ENCODE measurements at regions not wholly inside any gene's neighbourhood (a gene's known extent, or its start where the extent isn't known, plus 50 kb on each side); places are given as distances from the start of the nearest gene placed in this dataset.

GRCh38 chr6:15854378-15854777, 191.6 kb upstream of the DTNBP1 start:
- no peak overlapping the region for H2AFZ ChIP-seq (ENCODE audit: low read depth)
- CTCF ChIA-PET, result interaction anchor here (0.8 to 1.2 kb wide), 2 partner anchors 10 to 12 kb away, joined by 3 read pairs; no protein-coding TSS in a partner anchor

GRCh38 chr6:15853259-15853658, 190.4 kb upstream of the DTNBP1 start:
- H3K9me2 ChIP-seq, result no peaks in the 10 kb centered on the region
- no peak overlapping the region for H3K4me3 ChIP-seq (ENCODE audit: low read depth in 2 of 2, low read length in 1 of 2)
- H3K27me3 ChIP-seq (ENCODE audit: insufficient read depth), result no peaks in the 10 kb centered on the region
- ChIA-PET CTCF (interaction anchor here (0.7 kb wide), 1 partner anchor 8 kb away, joined by 3 read pairs; no protein-coding TSS in a partner anchor), POLR2A (no interaction called here)
- H2AFZ ChIP-seq (ENCODE audit: low read depth), result no peak overlapping the region
- WGBS (ENCODE audit: low lambda C conversion rate), result 57% methylated on average over 1 of the region's 1 CpG
- no peaks in the 10 kb centered on the region for H4K20me1 ChIP-seq (ENCODE audit: insufficient read depth)
- DNase-seq, result no peak
- no peak overlapping the region for H3K9ac ChIP-seq
- no peaks in the 10 kb centered on the region for H3K36me3 ChIP-seq (replicated peaks in 1 of 2; ENCODE audit: control insufficient read depth in 1 of 2, insufficient read depth in 2 of 2, low read length in 1 of 2)
- no peaks in the 10 kb centered on the region for H3K9me3 ChIP-seq
- H3K4me1 ChIP-seq (ENCODE audit: control insufficient read depth in 1 of 2, insufficient read depth in 2 of 2, low read depth in 1 of 2, low read length in 1 of 2), result no peaks in the 10 kb centered on the region; a peak in 1 of 4 replicates
- H3K27ac ChIP-seq (ENCODE audit: low read depth in 2 of 2, low read length in 1 of 2), result no peak overlapping the region
- H3F3A ChIP-seq (replicated peaks; ENCODE audit: insufficient read depth), result no peaks in the 10 kb centered on the region
- no peak overlapping the region for H3K4me2 ChIP-seq
- no peaks in the 10 kb centered on the region for H3K79me2 ChIP-seq (ENCODE audit: insufficient read depth)
- no peak for TF ChIP-seq JUND (IDR thresholded peaks at IDR 0.05)
- TF ChIP-seq RXRA (IDR thresholded peaks at IDR 0.05; ENCODE audit: borderline replicate concordance, low read depth), result no peak
- TF ChIP-seq REST (IDR thresholded peaks at IDR 0.05; ENCODE audit: low read depth, low read length), result no peak
- TF ChIP-seq FOXM1 (IDR thresholded peaks at IDR 0.05; ENCODE audit: low read depth), result no peak
- TF ChIP-seq CHD2 (IDR thresholded peaks at IDR 0.05; ENCODE audit: low read length, partially characterized antibody), result no peak
- TF ChIP-seq NFIC (IDR thresholded peaks at IDR 0.05; ENCODE audit: borderline replicate concordance), result no peak
- TF ChIP-seq YY1 (IDR thresholded peaks at IDR 0.05; ENCODE audit: low read depth), result no peak
- TF ChIP-seq NRF1 (IDR thresholded peaks at IDR 0.05; ENCODE audit: low read depth, low read length), result no peak
- TF ChIP-seq USF2 (IDR thresholded peaks at IDR 0.05; ENCODE audit: borderline replicate concordance, low read depth, low read length), result no peak
- no peak for TF ChIP-seq EP300 (IDR thresholded peaks at IDR 0.05; ENCODE audit: borderline replicate concordance in 1 of 2, low read depth in 1 of 2, low read length in 1 of 2)
- TF ChIP-seq SIN3A (IDR thresholded peaks at IDR 0.05; ENCODE audit: borderline replicate concordance, low read depth, low read length), result no peak
- no peak for TF ChIP-seq TAF1 (IDR thresholded peaks at IDR 0.05; ENCODE audit: borderline replicate concordance, low read depth, low read length)
- TF ChIP-seq ELF1 (IDR thresholded peaks at IDR 0.05), result no peak
- no peak for TF ChIP-seq SMC3 (IDR thresholded peaks at IDR 0.05; ENCODE audit: low read depth, low read length)
- TF ChIP-seq TEAD4 (IDR thresholded peaks at IDR 0.05; ENCODE audit: borderline replicate concordance, insufficient read depth), result no peak

More at GRCh38 chr6:15854378-15854777, 191.6 kb upstream of the DTNBP1 start:
- Histone ChIP-seq H3K27ac (ENCODE audit: low read depth in 2 of 2, low read length in 1 of 2) (no peak overlapping the region), H3K9ac (no peak overlapping the region), H3K9me3 (no peaks in the 10 kb centered on the region), H4K20me1 (ENCODE audit: insufficient read depth) (no peaks in the 10 kb centered on the region), H3K4me2 (no peak overlapping the region), H3K4me3 (ENCODE audit: low read depth in 2 of 2, low read length in 1 of 2) (no peak overlapping the region), H3K79me2 (ENCODE audit: insufficient read depth) (no peaks in the 10 kb centered on the region), H3K4me1 (ENCODE audit: control insufficient read depth in 1 of 2, insufficient read depth in 2 of 2, low read depth in 1 of 2, low read length in 1 of 2) (no peaks in the 10 kb centered on the region; a peak in 1 of 4 replicates), H3K36me3 (replicated peaks in 1 of 2; ENCODE audit: control insufficient read depth in 1 of 2, insufficient read depth in 2 of 2, low read length in 1 of 2) (no peaks in the 10 kb centered on the region), H3K27me3 (ENCODE audit: insufficient read depth) (no peaks in the 10 kb centered on the region), H3F3A (replicated peaks; ENCODE audit: insufficient read depth) (no peaks in the 10 kb centered on the region), H3K9me2 (no peaks in the 10 kb centered on the region)
- WGBS (ENCODE audit: low lambda C conversion rate), result 75% methylated on average over 1 of the region's 1 CpG
- TF ChIP-seq MXI1 (IDR thresholded peaks at IDR 0.05; ENCODE audit: low read depth, low read length), result no peak
- TF ChIP-seq EP300 (IDR thresholded peaks at IDR 0.05; ENCODE audit: borderline replicate concordance in 1 of 2, low read depth in 1 of 2, low read length in 1 of 2), result no peak
- TF ChIP-seq TCF12 (IDR thresholded peaks at IDR 0.05), result no peak
- TF ChIP-seq GABPA (IDR thresholded peaks at IDR 0.05; ENCODE audit: low read depth), result no peak
- TF ChIP-seq RXRA (IDR thresholded peaks at IDR 0.05; ENCODE audit: borderline replicate concordance, low read depth), result no peak
- TF ChIP-seq ZBTB33 (IDR thresholded peaks at IDR 0.05; ENCODE audit: borderline replicate concordance, low read depth), result no peak
- TF ChIP-seq MAX (IDR thresholded peaks at IDR 0.05; ENCODE audit: low read depth), result no peak
- POLR2A ChIA-PET, result no interaction called here
- DNase-seq, result no peak
